ENCODE measurements at regions not wholly inside any gene's neighbourhood (a gene's known extent, or its start where the extent isn't known, plus 50 kb on each side); places are given as distances from the start of the nearest gene placed in this dataset.
"Not testable (repeated sequence)": the region's sequence is repeated elsewhere in the genome, so short reads cannot be mapped to it uniquely, and the experiment has no call there.

- peak; percentile 7 for DNase-seq (ENCODE audit: low read depth)
Observed at GRCh38 chr3:61381745-61382392, 130.6 kb upstream of the FHIT start.

- DNase-seq (ENCODE audit: low read depth), result no peak
Observed at GRCh38 chr3:61387817-61388216, 136.6 kb upstream of the FHIT start.

- DNase-seq (ENCODE audit: low read depth), result not testable (repeated sequence)
Observed at GRCh38 chr3:61393480-61393947, 142.3 kb upstream of the FHIT start.

GRCh38 chr3:61401359-61401758 lies 150.1 kb upstream of the FHIT start:
- DNase-seq (ENCODE audit: low read depth), result no peak

- no peak for DNase-seq (ENCODE audit: low read depth)
Observed at GRCh38 chr3:61407397-61407796, 154.0 kb upstream of the PTPRG start.

- no peak for DNase-seq (ENCODE audit: low read depth)
Observed at GRCh38 chr3:61409638-61410037, 151.7 kb upstream of the PTPRG start.

GRCh38 chr3:61410358-61410757 lies 151.0 kb upstream of the PTPRG start:
- DNase-seq (ENCODE audit: low read depth), result not testable (repeated sequence)

GRCh38 chr3:61411009-61411662 lies 150.2 kb upstream of the PTPRG start:
- DNase-seq (ENCODE audit: low read depth), result no peak

GRCh38 chr3:61414456-61414855 lies 146.9 kb upstream of the PTPRG start:
- DNase-seq (ENCODE audit: low read depth), result no peak

- no peak for DNase-seq (ENCODE audit: low read depth)
Observed at GRCh38 chr3:61415201-61415600, 146.2 kb upstream of the PTPRG start.

GRCh38 chr3:61416618-61417017 lies 144.8 kb upstream of the PTPRG start:
- DNase-seq (ENCODE audit: low read depth), result no peak

GRCh38 chr3:61417352-61417751 lies 144.0 kb upstream of the PTPRG start:
- DNase-seq (ENCODE audit: low read depth), result peak; percentile 68

GRCh38 chr3:61420136-61420759 lies 141.1 kb upstream of the PTPRG start:
- DNase-seq (ENCODE audit: low read depth), result no peak

GRCh38 chr3:61422945-61423673 lies 138.3 kb upstream of the PTPRG start:
- no peak for DNase-seq (ENCODE audit: low read depth)

- DNase-seq (ENCODE audit: low read depth), result no peak
Observed at GRCh38 chr3:61425356-61425755, 136.0 kb upstream of the PTPRG start.

- no peak for DNase-seq (ENCODE audit: low read depth)
Observed at GRCh38 chr3:61429106-61429505, 132.3 kb upstream of the PTPRG start.

GRCh38 chr3:61434901-61435300 lies 126.5 kb upstream of the PTPRG start:
- not testable (repeated sequence) for DNase-seq (ENCODE audit: low read depth)

GRCh38 chr3:61435361-61435760 lies 126.0 kb upstream of the PTPRG start:
- DNase-seq (ENCODE audit: low read depth), result not testable (repeated sequence)

- DNase-seq (ENCODE audit: low read depth), result no peak
Observed at GRCh38 chr3:61438253-61439121, 122.9 kb upstream of the PTPRG start.

GRCh38 chr3:61439122-61439458 lies 122.3 kb upstream of the PTPRG start:
- no peak for DNase-seq (ENCODE audit: low read depth)

- no peak for DNase-seq (ENCODE audit: low read depth)
Observed at GRCh38 chr3:61442696-61443095, 118.7 kb upstream of the PTPRG start.

- DNase-seq (ENCODE audit: low read depth), result no peak
Observed at GRCh38 chr3:61443886-61444285, 117.5 kb upstream of the PTPRG start.
